Neural cell (in vitro differentiated cells): ENCODE measurements at regions not wholly inside any gene's neighbourhood (a gene's known extent, or its start where the extent isn't known, plus 50 kb on each side); places are given as distances from the start of the nearest gene placed in this dataset.

ENCODE experiments used
- CTCF ChIP-seq: fragments of 450-650 bp; IDR thresholded peaks from 2 replicates; pipeline ENCODE4 v1.5.1; 2014; ENCODE audit warnings: antibody characterized with exemption, mild to moderate bottlenecking, moderate library complexity; ENCODE audit not compliant: poor library complexity, severe bottlenecking
- EP300 ChIP-seq: fragments of 450-650 bp; conservative IDR thresholded peaks from 2 replicates; pipeline ENCODE4 v1.6.1; 2014; ENCODE audit warnings: antibody characterized with exemption, mild to moderate bottlenecking, moderate library complexity; ENCODE audit not compliant: poor library complexity, severe bottlenecking
- EZH2 ChIP-seq: fragments of 200-600, 300-800 bp; shearing (Covaris generic), sonication (generic); IDR thresholded peaks from 2 replicates; pipeline ENCODE4 v1.6.1; 2014; ENCODE audit warnings: antibody characterized with exemption, low read length, borderline replicate concordance, mild to moderate bottlenecking; ENCODE audit not compliant: insufficient read depth, poor library complexity, severe bottlenecking
- POLR2AphosphoS5 ChIP-seq: IDR thresholded peaks from 2 replicates; pipeline ENCODE4 v1.6.1; 2012
- REST ChIP-seq: IDR thresholded peaks from 2 replicates; pipeline ENCODE4 v1.6.1; 2012; ENCODE audit warnings: borderline replicate concordance
- SMC3 ChIP-seq: fragments of 450-650 bp; conservative IDR thresholded peaks from 2 replicates; pipeline ENCODE4 v1.6.1; 2014; ENCODE audit warnings: antibody characterized with exemption, mild to moderate bottlenecking, moderate library complexity; ENCODE audit not compliant: poor library complexity

- TF ChIP-seq EZH2: no peak
- TF ChIP-seq EP300: no peak
- TF ChIP-seq CTCF: no peak
- TF ChIP-seq REST: no peak
- no peak for TF ChIP-seq POLR2AphosphoS5
- TF ChIP-seq SMC3: no peak
Observed at GRCh38 chr11:24324211-24324610, 172.6 kb upstream of the LUZP2 start.
